T-helper 1 cell treated with Interleukin-12 subunit alpha and Interleukin-12 subunit beta and Interleukin-4 antibody, amounts not matched to agents 30 ng/mL and 1 ng/mL, for 36 hours (primary cell): ENCODE measurements at regions not wholly inside any gene's neighbourhood (a gene's known extent, or its start where the extent isn't known, plus 50 kb on each side); places are given as distances from the start of the nearest gene placed in this dataset.
"Not testable (repeated sequence)": the region's sequence is repeated elsewhere in the genome, so short reads cannot be mapped to it uniquely, and the experiment has no call there.

ENCODE experiments used
- intact Hi-C: fragments of 100-400 bp; cut with micrococcal nuclease; formaldehyde crosslinking; loops from one replicate; pipeline ENCODE4 v1.15.1; 2024

- intact Hi-C loops = no loop called here
Observed at GRCh38 chr6:86477500-86478148, 459.7 kb upstream of the HTR1E start.

GRCh38 chr6:86476311-86476710 is 461.0 kb upstream of the HTR1E start:
- intact Hi-C loops = no loop called here

GRCh38 chr6:86474081-86474480 is 463.2 kb upstream of the HTR1E start:
- intact Hi-C loops = no loop called here

- intact Hi-C loops = no loop called here
Observed at GRCh38 chr6:86471791-86472190, 465.5 kb upstream of the HTR1E start.

GRCh38 chr6:86459978-86460377 is 477.4 kb upstream of the HTR1E start:
- intact Hi-C loops = no loop called here

- intact Hi-C loops = no loop called here
Observed at GRCh38 chr6:86456821-86457220, 480.5 kb upstream of the HTR1E start.

GRCh38 chr6:86453232-86453631 is 484.1 kb upstream of the HTR1E start:
- intact Hi-C loops = no loop called here

- intact Hi-C loops = no loop called here
Observed at GRCh38 chr6:86448398-86448797, 488.9 kb upstream of the HTR1E start.

- intact Hi-C loops = no loop called here
Observed at GRCh38 chr6:86440608-86441007, 496.7 kb upstream of the HTR1E start.

GRCh38 chr6:86423571-86423970 is 513.8 kb upstream of the HTR1E start:
- intact Hi-C loops = no loop called here

GRCh38 chr6:86412057-86412456 is 525.3 kb upstream of the HTR1E start:
- intact Hi-C loops = no loop called here

- intact Hi-C loops = no loop called here
Observed at GRCh38 chr6:86407128-86407527, 530.2 kb upstream of the HTR1E start.

GRCh38 chr6:86392850-86393249 is 544.5 kb upstream of the HTR1E start:
- intact Hi-C loops = not testable (repeated sequence)

GRCh38 chr6:86380571-86381125 is 556.7 kb upstream of the HTR1E start:
- intact Hi-C loops = no loop called here

GRCh38 chr6:86357877-86358276 is 579.5 kb upstream of the HTR1E start:
- intact Hi-C loops = no loop called here

- intact Hi-C loops = no loop called here
Observed at GRCh38 chr6:86355271-86355670, 582.1 kb upstream of the HTR1E start.

- intact Hi-C loops = no loop called here
Observed at GRCh38 chr6:86331919-86332318, 605.4 kb upstream of the HTR1E start.

GRCh38 chr6:86331265-86331840 is 606.0 kb upstream of the HTR1E start:
- intact Hi-C loops = no loop called here

- intact Hi-C loops = no loop called here
Observed at GRCh38 chr6:86306210-86306609, 631.1 kb upstream of the HTR1E start.

GRCh38 chr6:86285876-86286275 is 643.2 kb upstream of the SYNCRIP start:
- intact Hi-C loops = no loop called here

GRCh38 chr6:86284809-86285480 is 642.3 kb upstream of the SYNCRIP start:
- intact Hi-C loops = not testable (repeated sequence)

GRCh38 chr6:86283596-86283995 is 640.9 kb upstream of the SYNCRIP start:
- intact Hi-C loops = not testable (repeated sequence)

- intact Hi-C loops = no loop called here
Observed at GRCh38 chr6:86276056-86276455, 633.4 kb upstream of the SYNCRIP start.
